GM12873 (cell line): ENCODE measurements at regions not wholly inside any gene's neighbourhood (a gene's known extent, or its start where the extent isn't known, plus 50 kb on each side); places are given as distances from the start of the nearest gene placed in this dataset.

Experiments
- CTCF ChIP-seq: IDR thresholded peaks from 2 replicates; pipeline ENCODE4 v1.5.1; 2012; ENCODE audit warnings: low read depth, mild to moderate bottlenecking, moderate library complexity, low read length, control low read depth; ENCODE audit not compliant: insufficient read depth; ENCODE audit errors: missing control alignments

DNA sequence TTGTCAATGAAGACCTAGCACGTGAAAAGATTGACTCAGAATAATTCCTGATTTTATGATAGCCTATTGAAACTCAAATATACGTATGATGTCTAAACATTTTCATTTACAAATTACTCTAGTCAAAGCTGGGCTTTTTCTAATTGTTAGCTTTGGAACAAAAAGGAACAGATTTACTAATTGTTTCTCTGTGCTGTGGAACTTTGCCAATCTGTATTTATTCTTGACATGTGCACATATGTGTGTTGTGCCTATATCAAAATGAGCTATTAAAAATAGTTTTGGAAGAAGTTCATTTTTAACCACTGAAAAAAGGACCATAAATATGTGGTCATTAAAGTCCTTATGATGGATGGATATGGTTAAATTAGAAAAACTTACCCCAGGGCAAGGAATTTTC, 85.4 kb upstream of the PACRGL start:
- TF ChIP-seq CTCF, result no peak

- no peak for TF ChIP-seq CTCF
Measured at GRCh38 chr4:20615486-20616260, 84.6 kb upstream of the PACRGL start.

- no peak for TF ChIP-seq CTCF
Measured at GRCh38 chr4:20616313-20616712, 83.9 kb upstream of the PACRGL start.

DNA sequence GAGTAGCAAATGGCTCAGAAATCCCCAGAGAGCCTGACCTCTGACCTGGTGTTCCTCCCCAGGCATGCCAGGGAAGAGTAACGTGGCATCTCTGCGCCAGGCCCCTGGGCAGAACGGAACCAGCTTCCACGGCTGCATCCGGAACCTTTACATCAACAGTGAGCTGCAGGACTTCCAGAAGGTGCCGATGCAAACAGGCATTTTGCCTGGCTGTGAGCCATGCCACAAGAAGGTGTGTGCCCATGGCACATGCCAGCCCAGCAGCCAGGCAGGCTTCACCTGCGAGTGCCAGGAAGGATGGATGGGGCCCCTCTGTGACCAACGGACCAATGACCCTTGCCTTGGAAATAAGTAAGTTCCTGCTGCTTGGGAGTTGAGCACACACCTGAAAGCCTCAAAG, 83.4 kb upstream of the PACRGL start:
- TF ChIP-seq CTCF, result no peak

GRCh38 chr4:20617678-20618396, 82.4 kb upstream of the PACRGL start:
- no peak for TF ChIP-seq CTCF

DNA sequence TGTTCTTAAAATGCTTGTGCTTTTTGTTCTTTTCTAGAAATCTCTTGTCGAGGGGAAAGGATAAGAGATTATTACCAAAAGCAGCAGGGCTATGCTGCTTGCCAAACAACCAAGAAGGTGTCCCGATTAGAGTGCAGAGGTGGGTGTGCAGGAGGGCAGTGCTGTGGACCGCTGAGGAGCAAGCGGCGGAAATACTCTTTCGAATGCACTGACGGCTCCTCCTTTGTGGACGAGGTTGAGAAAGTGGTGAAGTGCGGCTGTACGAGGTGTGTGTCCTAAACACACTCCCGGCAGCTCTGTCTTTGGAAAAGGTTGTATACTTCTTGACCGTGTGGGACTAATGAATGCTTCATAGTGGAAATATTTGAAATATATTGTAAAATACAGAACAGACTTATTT, 81.5 kb upstream of the PACRGL start:
- TF ChIP-seq CTCF, result no peak

DNA sequence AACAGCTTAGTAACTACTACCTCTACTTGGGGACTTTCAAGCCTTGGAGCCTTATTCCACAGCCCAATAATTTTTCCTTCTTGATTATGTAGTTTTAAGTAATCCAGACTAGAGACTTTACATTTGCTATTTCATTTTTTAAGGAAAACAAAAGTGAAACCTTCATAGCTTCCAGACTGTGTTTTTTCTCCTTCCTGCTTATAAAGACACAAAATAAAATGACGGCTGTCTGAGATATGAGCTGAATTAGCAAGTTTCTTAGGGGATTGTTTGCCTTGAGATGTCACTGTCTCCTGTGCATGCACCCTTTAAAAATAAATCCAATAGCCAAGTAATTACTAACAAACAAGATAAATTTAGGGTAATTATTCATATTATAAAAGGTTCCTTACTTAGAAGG, 78.8 kb upstream of the PACRGL start:
- no peak for TF ChIP-seq CTCF
